Liver (tissue), 8 donors: ENCODE measurements at regions not wholly inside any gene's neighbourhood (a gene's known extent, or its start where the extent isn't known, plus 50 kb on each side); places are given as distances from the start of the nearest gene placed in this dataset.

Experiments used
- DNase-seq: peaks from one replicate; pipeline ENCODE4 v3.0.0-alpha.2; 2017; ENCODE audit warnings: low spot score
- H3K27ac ChIP-seq, 2 donors: one replicate each; pipeline ENCODE4 v1.7.0; 2013; ENCODE audit warnings: inconsistent platforms in 2 of 2, low read length in 2 of 2, control low read depth in 1 of 2, low read depth in 1 of 2, mild to moderate bottlenecking in 1 of 2
- H3K27me3 ChIP-seq, 4 donors: one replicate each; pipeline versions ENCODE4 v1.6.1 to v1.7.0; 2013; ENCODE audit warnings: low read length in 3 of 4, inconsistent platforms in 1 of 4, mild to moderate bottlenecking in 1 of 4, moderate library complexity in 1 of 4; ENCODE audit not compliant: control insufficient read depth in 4 of 4, insufficient read depth in 4 of 4
- H3K36me3 ChIP-seq, 4 donors: one replicate each; pipeline versions ENCODE4 v1.6.1 to v1.7.0; 2013; ENCODE audit warnings: low read length in 3 of 4, mild to moderate bottlenecking in 3 of 4, low read depth in 1 of 4, moderate library complexity in 1 of 4; ENCODE audit not compliant: control insufficient read depth in 4 of 4, insufficient read depth in 3 of 4
- H3K4me1 ChIP-seq, 4 donors: one replicate each; pipeline versions ENCODE4 v1.6.1 to v1.7.0; 2013; ENCODE audit warnings: low read length in 3 of 4, mild to moderate bottlenecking in 3 of 4, moderate library complexity in 1 of 4; ENCODE audit not compliant: control insufficient read depth in 4 of 4, insufficient read depth in 4 of 4
- H3K4me3 ChIP-seq, 3 donors: one replicate each; pipeline versions ENCODE4 v1.6.1 to v1.7.0; 2013; ENCODE audit warnings: low read length in 3 of 3, control low read depth in 1 of 3, low read depth in 1 of 3, mild to moderate bottlenecking in 1 of 3
- H3K9ac ChIP-seq, 2 donors: one replicate each; pipeline ENCODE4 v1.7.0; 2013; ENCODE audit warnings: low read length in 2 of 2, mild to moderate bottlenecking in 2 of 2, moderate library complexity in 2 of 2, control low read depth in 1 of 2, low read depth in 1 of 2
- H3K9me3 ChIP-seq, 4 donors: one replicate each; pipeline versions ENCODE4 v1.6.1 to v1.7.0; 2013; ENCODE audit warnings: low read length in 3 of 4; ENCODE audit not compliant: control insufficient read depth in 4 of 4
- ATF3 ChIP-seq: IDR thresholded peaks from 2 replicates; pipeline ENCODE4 v1.6.1; 2016; ENCODE audit warnings: antibody characterized with exemption
- CTCF ChIP-seq: fragments of 150-350 bp; IDR thresholded peaks from 2 replicates; pipeline ENCODE4 v1.5.1; 2017; ENCODE audit warnings: improper control_type of control experiment, low read depth, low read length; ENCODE audit not compliant: missing input control
- EGR1 ChIP-seq, 2 donors: IDR thresholded peaks; 2 replicates each; pipeline ENCODE4 v1.6.1; 2016 to 2018; ENCODE audit warnings: antibody characterized with exemption in 2 of 2, low read depth in 2 of 2
- FOXA1 ChIP-seq: IDR thresholded peaks from 2 replicates; pipeline ENCODE4 v1.6.1; 2016; ENCODE audit warnings: antibody characterized with exemption
- FOXA2 ChIP-seq: IDR thresholded peaks from 2 replicates; pipeline ENCODE4 v1.6.1; 2016; ENCODE audit warnings: antibody characterized with exemption
- GABPA ChIP-seq, 2 donors: IDR thresholded peaks in 1 of 2; conservative IDR thresholded peaks in 1 of 2; 2 replicates each; pipeline ENCODE4 v1.6.1; 2016; ENCODE audit warnings: antibody characterized with exemption in 2 of 2, mild to moderate bottlenecking in 1 of 2, moderate library complexity in 1 of 2
- HNF4A ChIP-seq, 2 donors: conservative IDR thresholded peaks; 2 replicates each; pipeline ENCODE4 v1.6.1; 2016; ENCODE audit warnings: antibody characterized with exemption in 2 of 2, mild to moderate bottlenecking in 2 of 2
- HNF4G ChIP-seq: IDR thresholded peaks from 2 replicates; pipeline ENCODE4 v1.6.1; 2016; ENCODE audit warnings: antibody characterized with exemption
- JUND ChIP-seq, 2 donors: IDR thresholded peaks; 2 replicates each; pipeline ENCODE4 v1.6.1; 2016; ENCODE audit warnings: antibody characterized with exemption in 2 of 2
- MAX ChIP-seq: IDR thresholded peaks from 2 replicates; pipeline ENCODE4 v1.6.1; 2016; ENCODE audit warnings: antibody characterized with exemption
- NR2F2 ChIP-seq: IDR thresholded peaks from 2 replicates; pipeline ENCODE4 v1.6.1; 2016; ENCODE audit warnings: antibody characterized with exemption
- RAD21 ChIP-seq, 2 donors: IDR thresholded peaks; 2 replicates each; pipeline ENCODE4 v1.6.1; 2016; ENCODE audit warnings: antibody characterized with exemption in 2 of 2, mild to moderate bottlenecking in 2 of 2
- REST ChIP-seq: IDR thresholded peaks from 2 replicates; pipeline ENCODE4 v1.6.1; 2016; ENCODE audit warnings: antibody characterized with exemption, mild to moderate bottlenecking
- RXRA ChIP-seq, 2 donors: IDR thresholded peaks; 2 replicates each; pipeline ENCODE4 v1.6.1; 2017 to 2018; ENCODE audit warnings: antibody characterized with exemption in 2 of 2, mild to moderate bottlenecking in 1 of 2
- SP1 ChIP-seq: IDR thresholded peaks from 2 replicates; pipeline ENCODE4 v1.6.1; 2018; ENCODE audit warnings: antibody characterized with exemption, mild to moderate bottlenecking
- TAF1 ChIP-seq: conservative IDR thresholded peaks from 2 replicates; pipeline ENCODE4 v1.6.1; 2016; ENCODE audit warnings: antibody characterized with exemption, mild to moderate bottlenecking
- YY1 ChIP-seq: IDR thresholded peaks from 2 replicates; pipeline ENCODE4 v1.6.1; 2016; ENCODE audit warnings: antibody characterized with exemption, mild to moderate bottlenecking
- WGBS: extraction: QIAGEN DNeasy Blood & Tissue Kit; methylation state at CpG from one replicate; pipeline ENCODE4 v1.1.7; 2013; 5-methylcytosine and 5-hydroxymethylcytosine counted together
- TF ChIP-seq, protein P1 (sequence below): IDR thresholded peaks from 2 replicates; pipeline ENCODE4 v1.6.1; 2016; ENCODE audit warnings: antibody characterized with exemption
- donor health status: healthy.
- donor health status: healthy.
- donor health status: healthy.
- donor health status: healthy.
- donor health status: healthy.

DNA sequence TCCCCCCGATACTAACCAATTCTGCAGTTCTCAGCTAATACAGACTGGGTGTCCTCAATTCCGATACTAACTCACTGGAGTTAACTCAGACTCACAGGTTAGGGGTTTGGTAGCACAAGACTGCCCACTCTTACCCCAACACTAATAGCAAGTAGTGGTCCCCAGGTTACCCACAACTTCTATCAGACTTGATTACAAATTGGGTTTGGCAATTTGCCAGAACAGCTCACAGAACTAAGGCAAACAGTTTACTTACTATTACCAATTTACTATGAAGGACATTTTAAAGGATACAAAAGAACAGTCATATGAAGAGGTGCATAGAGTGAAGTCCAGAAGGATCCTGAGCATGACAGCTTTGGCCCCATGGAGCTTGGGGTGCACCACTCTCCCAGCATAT, 201.8 kb upstream of the VCX start:
- Histone ChIP-seq H3K4me3 (no peak overlapping the region), H3K4me1 (no peaks in the 10 kb centered on the region), H3K27ac (no peak overlapping the region), H3K9me3 (no peaks in the 10 kb centered on the region), H3K27me3 (no peaks in the 10 kb centered on the region), H3K36me3 (no peaks in the 10 kb centered on the region), H3K9ac (no peak overlapping the region)
- TF ChIP-seq HNF4A (conservative IDR thresholded peaks at IDR 0.05) = no peak
- no peak for TF ChIP-seq RAD21 (IDR thresholded peaks at IDR 0.05)
- TF ChIP-seq REST = no peak
- TF ChIP-seq FOXA1 = no peak
- no peak for DNase-seq
- 96% methylated on average over 2 of the region's 2 CpGs for WGBS

DNA sequence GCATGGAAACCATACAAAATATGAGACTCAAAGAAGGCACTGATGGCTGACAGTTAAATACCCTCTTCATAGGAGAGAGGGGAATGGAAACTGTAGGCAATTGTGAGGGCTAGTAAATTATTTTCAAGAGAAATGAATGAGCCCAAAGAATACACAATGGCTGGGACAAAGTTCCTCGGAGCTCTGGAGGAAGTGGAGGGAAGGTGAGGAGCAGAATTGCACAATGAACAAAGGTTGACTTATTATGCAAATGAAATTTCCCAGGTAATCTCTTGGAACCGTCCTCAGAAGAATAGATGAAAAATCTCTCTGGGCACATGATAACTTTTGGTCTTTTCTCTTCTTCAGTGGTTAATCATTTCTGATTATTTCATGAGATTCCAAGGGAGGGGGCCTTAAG, 202.6 kb upstream of the VCX start:
- H3K4me3 ChIP-seq = no peak overlapping the region
- H3K36me3 ChIP-seq = no peaks in the 10 kb centered on the region
- TF ChIP-seq SP1 = no peak
- TF ChIP-seq EGR1 (IDR thresholded peaks at IDR 0.05; ENCODE audit: low read depth in 2 of 2) = no peak
- no peak for TF ChIP-seq MAX
- TF ChIP-seq HNF4A (conservative IDR thresholded peaks at IDR 0.05) = no peak
- TF ChIP-seq, protein P1, sequence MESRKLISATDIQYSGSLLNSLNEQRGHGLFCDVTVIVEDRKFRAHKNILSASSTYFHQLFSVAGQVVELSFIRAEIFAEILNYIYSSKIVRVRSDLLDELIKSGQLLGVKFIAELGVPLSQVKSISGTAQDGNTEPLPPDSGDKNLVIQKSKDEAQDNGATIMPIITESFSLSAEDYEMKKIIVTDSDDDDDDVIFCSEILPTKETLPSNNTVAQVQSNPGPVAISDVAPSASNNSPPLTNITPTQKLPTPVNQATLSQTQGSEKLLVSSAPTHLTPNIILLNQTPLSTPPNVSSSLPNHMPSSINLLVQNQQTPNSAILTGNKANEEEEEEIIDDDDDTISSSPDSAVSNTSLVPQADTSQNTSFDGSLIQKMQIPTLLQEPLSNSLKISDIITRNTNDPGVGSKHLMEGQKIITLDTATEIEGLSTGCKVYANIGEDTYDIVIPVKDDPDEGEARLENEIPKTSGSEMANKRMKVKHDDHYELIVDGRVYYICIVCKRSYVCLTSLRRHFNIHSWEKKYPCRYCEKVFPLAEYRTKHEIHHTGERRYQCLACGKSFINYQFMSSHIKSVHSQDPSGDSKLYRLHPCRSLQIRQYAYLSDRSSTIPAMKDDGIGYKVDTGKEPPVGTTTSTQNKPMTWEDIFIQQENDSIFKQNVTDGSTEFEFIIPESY = no peak
- no peak for TF ChIP-seq FOXA2
- TF ChIP-seq ATF3 = no peak
- TF ChIP-seq RXRA (IDR thresholded peaks at IDR 0.05) = no peak
- no peak for TF ChIP-seq FOXA1
- TF ChIP-seq TAF1 = no peak
- TF ChIP-seq CTCF = no peak
- no peak for TF ChIP-seq HNF4G
- TF ChIP-seq JUND (IDR thresholded peaks at IDR 0.05) = no peak
- no peak for TF ChIP-seq GABPA (IDR thresholded peaks at IDR 0.05 in 1 of 2, conservative IDR thresholded peaks at IDR 0.05 in 1 of 2)
- TF ChIP-seq RAD21 (IDR thresholded peaks at IDR 0.05) = no peak
- TF ChIP-seq REST = no peak
- no peak for TF ChIP-seq YY1
- TF ChIP-seq NR2F2 = no peak
- no peak overlapping the region for H3K27ac ChIP-seq
- no peaks in the 10 kb centered on the region for H3K4me1 ChIP-seq
- no peak overlapping the region for H3K9ac ChIP-seq
- no peak for DNase-seq
- no peaks in the 10 kb centered on the region for H3K9me3 ChIP-seq
- 40% methylated on average over 2 of the region's 2 CpGs for WGBS
- H3K27me3 ChIP-seq = no peaks in the 10 kb centered on the region
